NCI-H748 (cell line): ENCODE measurements at regions not wholly inside any gene's neighbourhood (a gene's known extent, or its start where the extent isn't known, plus 50 kb on each side); places are given as distances from the start of the nearest gene placed in this dataset.

Experiments
- DNase-seq: peaks from one replicate; lab custom pipeline; 2025; ENCODE audit not compliant: unreplicated experiment; lab: John Stamatoyannopoulos, UW

DNA sequence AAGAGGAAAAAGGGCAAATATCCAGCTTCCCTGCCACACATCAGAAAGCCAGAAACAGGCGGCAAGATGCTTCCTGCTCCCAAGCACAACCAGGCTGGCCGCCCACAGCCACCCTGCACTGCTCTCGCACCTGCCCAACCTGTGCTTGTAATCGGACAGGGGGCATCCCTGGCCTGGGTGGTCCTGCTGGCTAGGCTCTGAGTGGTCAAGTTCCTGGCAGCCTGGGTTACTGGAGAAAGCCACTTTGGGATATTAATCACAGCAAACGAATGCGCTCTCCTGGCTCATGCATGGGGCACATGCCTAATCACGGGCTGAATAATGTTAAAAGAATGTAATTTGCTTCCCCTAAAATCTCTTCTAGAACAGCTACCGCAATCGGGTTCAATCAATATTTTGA lies 442.4 kb downstream of the MCTP2 start:
- no peak for DNase-seq

DNA sequence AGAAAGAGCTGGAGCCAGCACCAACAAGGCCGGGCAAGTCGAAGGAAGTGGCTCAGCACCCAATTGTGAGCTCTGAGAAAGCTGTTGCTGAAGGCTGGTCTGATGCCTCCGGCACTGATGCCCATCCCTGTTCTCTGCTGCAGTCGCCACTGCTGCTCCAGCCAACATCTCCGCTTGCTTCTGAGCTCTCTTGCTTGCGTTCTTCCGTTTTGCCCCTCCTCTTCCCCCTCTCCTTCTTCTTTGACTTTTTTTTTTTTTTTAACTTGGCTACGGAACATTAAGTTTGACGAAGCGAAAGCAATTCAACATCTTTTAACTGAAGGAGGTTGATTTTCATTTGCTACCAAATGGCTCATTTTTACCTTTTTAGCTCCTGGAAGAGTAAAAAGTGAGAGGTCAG lies 442.9 kb downstream of the MCTP2 start:
- DNase-seq, result no peak

DNA sequence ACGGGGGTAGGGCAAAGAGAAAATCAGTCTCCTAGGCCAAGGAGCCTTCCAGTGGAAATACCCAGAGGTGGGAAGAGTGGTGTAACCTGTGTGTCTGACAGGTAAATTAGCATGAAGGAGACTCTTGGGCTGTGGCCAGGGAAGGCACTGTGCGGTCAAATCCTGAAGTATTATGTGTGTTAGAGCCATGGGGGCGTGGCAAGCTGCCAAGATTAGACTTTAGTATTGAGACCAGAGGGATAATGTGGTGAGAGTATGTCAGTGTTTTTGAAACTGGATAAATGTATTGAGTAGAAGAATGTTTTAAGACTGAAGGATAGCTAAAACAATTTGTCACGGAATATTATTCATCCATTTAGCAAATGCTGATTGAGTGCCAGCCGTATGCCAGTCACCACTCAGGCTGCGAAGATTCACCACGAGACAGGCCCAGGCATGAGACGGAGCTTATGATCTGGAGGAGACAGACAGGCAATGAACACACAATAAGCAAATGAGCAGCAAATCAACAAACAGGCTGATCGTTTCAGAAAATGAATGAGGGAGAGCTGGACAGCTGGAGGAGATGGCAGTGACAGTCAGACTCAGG lies 445.9 kb downstream of the MCTP2 start:
- DNase-seq, result peak; percentile 0

DNA sequence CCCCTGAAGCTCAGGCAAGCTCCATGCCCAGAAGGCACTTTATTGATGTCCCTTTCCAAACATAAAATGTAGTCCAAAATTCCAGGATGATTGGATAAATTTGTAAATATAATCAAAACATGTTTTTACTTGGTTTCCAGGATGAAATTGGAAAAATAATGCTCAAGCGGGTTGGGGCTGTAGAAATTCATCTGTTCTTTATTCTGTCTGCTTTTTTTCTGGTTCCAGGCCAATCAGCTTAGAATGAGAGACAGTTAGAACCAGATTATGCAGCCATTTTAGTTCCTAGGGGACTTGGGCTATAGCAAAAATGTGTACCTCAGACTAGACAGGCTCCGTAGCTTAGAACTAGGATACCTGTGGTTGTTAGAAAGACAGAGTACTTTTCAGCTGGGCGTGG lies 450.8 kb downstream of the MCTP2 start:
- DNase-seq, result no peak

DNA sequence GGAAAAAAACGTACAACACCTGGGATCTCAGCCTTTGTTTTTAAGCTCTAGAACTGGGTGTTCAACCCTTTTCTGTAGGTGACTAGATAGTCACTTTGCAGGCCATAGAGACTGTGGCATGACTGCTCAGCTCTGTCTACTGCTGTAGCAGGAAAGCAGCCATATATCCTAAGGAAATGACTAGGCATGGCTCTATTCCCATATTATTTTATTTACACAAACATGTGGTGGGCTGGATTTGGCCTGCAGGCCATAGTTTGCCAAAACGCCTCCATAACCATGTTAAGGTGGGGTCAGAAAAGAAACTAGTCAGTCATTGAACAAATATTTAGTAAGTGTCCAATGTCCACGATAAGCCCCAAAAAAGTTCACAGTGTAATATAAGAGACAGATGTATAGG lies 452.5 kb downstream of the MCTP2 start:
- DNase-seq, result no peak

DNA sequence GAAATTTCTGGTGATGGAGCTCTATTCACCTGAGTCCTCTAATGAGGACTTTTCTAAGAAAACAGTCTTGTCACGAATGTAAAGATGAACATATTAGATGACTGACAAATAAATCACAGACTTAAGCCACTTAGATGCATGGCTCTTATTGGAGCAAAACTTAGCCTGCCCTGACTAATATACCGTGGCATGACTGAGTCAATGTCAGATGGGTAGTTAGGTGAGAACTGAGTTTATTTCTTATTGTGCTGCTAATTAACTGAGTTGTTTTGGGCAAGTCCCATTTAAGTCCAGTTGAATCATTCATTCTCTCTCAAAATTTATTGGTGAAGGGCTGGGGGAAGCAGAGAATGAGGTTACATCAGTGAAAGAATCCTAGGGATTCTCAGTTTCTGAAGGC lies 459.8 kb downstream of the MCTP2 start:
- no peak for DNase-seq

DNA sequence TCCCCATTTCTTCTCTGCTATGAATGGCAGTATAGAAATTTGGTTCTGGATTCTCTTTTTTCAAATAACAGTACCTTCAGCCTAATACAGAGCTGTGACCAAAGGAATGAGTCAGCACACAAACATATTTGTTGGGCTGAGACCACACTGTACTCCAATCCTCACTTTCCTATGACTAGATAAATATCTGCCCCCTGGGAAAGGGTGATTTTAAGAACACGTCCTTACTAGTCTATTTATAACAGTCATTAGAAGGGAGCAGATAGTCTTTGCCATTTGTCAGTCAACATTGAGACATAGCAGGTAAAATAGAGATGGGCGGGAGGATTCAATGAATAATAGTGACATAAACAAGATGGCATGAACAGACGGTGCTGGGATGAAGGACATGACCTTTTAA lies 461.3 kb downstream of the MCTP2 start:
- no peak for DNase-seq

DNA sequence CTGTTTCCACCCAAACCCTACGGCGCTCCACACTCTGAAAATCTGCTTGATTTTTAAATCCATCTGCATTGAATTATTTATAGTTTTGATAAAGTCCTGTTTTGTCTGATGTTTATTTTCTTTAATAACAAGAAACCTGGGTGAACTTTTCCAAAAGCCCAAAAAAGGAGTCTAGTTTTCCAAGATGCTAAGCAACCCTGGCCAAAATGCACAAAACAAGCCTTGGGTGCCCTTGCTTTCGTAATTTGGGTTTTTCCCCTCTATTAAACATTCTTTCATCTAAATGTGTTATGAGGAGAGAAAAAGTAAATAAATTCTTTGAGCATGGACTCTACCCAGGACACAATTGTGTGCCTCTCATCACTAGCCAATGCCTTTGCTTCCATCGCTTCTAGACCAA lies 468.9 kb downstream of the MCTP2 start:
- no peak for DNase-seq

DNA sequence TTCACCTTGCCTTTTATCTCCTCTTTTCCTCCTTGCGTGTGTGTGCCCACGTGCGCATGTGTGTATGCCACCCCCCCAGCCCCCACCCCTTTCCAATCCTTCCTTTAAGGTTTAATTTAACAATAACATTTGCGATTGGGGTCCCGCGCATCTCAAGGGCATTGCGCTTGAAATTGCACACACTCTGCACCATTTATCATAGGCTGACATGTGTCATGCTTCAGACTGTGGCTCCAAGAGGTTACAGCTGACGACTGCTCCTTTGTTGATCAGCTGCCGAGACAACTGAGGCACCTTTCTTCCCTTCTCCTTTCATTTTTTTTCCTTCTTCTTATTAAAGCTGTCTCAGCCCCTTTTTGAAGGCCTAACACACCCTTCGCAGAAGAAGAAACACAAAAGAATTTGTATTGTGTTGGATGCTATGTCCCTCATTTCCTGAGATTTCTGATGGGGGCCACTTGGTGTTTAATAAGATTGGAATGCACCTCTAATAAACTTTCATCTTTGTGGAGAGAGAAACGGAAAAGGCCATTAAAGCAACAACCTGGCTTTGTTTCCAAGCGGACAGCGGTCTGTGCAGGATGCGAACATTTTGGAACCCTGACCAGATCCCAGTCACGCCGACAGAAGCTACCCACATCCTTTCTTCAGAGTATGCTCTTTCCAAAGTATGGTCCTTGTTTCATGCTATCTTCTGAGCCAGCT lies 470.1 kb downstream of the MCTP2 start:
- DNase-seq, result no peak

DNA sequence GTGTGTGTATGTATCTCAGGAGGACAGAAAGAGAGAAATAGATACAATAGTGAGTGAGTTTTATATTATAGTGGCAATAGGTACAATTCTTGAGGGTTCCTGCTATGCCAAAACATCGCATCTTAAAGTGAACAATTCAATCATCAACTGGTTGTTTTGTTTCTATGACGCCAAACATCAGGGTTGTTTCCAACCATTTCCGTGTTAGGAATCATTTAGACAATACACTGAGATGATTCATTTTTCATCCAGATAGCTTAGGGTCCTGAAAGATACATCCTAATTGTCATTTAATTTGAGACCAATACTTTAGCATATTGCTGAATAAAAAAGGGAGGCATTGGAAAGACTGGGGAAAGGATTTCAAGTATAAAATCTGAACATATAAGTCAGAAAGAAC lies 472.2 kb downstream of the MCTP2 start:
- no peak for DNase-seq

DNA sequence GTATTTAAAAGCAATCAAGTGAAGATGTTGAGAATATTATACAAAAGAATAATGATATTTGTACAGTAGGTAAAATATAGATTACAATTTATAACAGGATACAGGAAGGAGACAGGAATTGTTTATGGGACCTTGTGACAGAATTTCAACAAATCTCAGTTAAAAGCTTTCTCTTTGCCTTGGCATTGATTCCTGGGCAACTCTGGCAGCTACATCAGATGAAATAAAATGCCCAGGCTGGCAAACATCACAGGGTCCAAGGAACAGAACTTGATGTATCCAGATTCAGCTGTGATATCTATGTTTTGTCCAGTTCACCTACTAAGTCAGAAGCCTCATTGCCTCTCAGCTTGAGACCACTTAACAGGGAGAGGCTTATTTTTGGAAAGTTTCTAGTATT lies 473.1 kb downstream of the MCTP2 start:
- DNase-seq, result no peak

DNA sequence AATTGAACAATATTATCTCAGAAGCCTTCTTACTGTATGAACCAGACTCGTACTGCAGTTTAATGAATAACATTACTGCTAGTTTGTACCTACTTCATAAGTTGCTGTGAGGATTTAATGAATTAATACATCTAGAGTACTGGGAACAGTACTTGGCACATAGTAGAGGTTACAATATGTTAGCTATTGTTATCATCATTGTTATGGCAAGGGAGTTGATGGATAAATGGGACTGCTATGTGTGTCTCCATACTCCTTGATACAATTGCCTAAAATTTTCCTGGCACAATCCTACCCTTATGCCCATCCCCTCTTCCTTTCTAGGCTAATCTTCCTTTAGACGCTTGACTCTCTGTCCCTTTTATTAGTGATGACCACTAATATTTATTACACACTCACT lies 473.6 kb downstream of the MCTP2 start:
- no peak for DNase-seq

DNA sequence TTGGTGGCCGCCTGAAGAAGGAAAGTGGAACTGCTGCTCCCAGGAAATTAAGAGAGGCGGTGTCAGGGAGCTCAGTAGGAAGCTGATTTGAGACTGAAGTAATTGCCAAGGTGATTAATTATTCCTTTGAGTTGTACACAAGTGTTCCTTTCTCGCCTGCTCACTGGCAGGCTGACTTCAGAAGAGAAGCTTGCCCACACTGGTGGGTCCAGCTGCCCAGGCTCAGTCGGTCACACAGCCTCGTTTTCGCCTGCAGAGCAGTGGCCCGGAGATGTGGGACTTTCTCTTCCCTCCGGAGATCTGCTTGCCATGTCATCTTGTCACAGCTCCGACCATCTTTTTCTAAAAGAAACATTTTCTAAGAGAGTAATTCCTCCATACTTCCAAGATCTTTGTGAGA lies 478.0 kb downstream of the MCTP2 start:
- no peak for DNase-seq

DNA sequence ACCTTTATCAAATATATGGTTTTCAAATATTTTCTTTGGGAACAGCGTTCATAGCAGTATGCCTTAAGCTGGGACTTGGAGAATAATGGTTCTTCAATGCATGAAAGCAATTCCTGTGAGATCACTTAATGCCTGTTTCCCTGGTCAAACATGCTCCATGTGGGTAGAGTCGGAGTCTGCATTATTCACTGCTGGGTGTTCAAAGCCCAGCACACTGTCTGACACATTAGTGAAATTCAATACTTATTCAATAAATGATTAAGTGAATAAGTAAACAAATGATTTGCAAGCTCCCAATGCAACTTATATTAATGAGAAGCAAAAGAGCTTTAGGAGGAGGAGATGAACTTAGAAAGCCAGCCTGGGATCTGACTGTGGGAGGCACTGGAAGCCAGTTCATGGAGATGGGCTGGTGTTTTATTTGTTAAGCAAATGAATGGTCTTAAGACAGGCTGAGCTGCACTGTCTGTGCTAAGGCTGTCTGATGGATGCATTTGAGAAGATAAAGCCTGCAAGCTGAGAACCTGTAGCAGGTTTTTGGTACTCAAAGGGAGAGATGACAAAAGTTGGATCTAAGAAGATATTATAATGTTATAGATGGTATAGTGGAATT lies 490.8 kb downstream of the MCTP2 start:
- DNase-seq, result peak; percentile 1

DNA sequence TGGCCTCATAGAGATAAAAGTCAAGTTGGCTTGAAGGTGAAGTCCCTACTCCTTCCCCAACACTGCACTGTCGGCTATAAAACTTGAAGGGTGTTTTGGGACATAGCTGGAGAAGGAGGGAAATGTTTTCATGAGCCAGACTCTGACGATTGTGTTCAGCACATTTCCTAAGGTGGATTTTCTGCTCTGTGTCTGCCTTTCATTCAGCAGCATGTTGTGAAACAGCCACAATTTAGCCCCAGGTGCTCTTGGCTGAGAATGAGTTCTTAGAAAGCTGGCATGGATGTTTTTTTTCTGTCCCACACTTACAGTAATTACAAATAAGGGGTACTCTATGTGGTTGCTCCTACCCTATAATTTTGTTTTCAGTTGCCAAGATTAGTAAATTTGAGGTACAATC lies 492.4 kb downstream of the MCTP2 start:
- DNase-seq, result no peak

DNA sequence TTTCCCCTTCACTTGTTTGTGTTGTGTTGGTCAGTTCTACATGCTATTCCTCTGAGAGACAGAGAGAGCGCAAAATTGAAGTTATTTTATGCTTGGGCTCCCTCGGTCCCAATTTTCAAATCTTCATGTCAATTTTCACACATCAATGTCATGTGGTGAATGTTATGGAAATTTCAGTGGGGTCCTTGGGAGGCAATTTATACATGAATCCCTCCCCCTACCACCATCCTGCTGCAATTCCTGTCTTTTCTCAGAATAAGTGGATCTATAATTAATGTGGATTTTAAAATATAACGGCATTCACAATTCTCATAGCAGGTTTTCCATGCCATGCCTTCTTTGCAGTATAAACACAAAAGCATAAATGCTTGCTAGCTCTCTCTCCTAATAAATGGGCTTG lies 499.9 kb downstream of the MCTP2 start:
- no peak for DNase-seq

DNA sequence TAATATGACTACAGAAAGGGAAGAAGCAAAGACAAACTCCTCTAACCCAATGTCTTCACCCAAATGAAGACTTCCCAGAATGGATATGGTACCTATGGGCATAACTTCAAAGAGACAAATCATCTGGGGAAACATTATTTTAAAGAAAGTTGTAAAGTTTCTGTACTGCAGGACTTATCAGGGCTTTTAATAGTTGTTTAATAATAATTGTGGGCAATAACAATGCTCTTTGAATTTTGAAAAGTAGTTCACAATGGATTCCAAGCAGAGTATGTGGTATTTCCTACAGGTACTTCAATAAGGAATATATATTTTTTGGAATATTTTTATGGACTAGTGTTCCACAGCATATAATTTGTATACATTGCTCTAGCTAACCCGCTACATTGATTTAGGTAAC lies 503.1 kb downstream of the MCTP2 start:
- DNase-seq, result no peak

DNA sequence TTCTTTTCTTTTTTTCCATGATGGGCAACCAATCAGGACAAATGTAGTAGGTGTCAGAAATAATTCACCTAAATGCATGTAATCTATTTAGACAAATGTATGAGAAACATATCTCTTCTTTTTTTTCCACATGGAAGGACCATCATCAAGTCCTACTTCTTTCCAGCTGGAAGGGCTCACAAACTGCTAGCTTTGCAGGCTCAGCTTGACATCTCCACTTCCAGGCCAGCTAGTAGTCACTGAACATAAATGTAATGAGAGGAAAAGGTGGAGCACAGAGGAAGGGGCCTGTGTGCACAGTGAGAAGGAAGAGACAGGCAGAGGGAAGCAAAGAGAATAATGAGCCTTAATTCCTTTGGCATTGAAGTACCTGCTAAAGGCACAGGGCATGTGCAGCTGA lies 504.9 kb downstream of the MCTP2 start:
- DNase-seq, result no peak

DNA sequence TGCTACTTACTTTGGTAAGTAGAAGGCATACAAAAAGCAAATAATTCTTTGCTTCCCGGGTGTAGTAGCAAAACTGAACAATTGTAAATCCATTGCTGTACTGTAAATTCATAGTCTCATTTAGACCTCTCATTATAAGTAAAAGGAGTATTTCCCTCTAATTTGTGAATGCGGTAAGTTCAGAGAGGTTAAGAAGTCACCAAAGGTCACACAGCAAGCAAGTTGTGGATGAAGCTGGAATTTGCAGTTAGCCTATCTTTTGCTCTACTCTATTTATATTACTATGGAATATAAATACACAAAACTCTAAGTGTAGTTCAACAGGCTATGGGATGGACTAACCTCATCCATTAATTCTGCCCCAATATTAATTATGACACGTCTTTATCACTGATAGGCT lies 508.3 kb downstream of the MCTP2 start:
- DNase-seq, result no peak

DNA sequence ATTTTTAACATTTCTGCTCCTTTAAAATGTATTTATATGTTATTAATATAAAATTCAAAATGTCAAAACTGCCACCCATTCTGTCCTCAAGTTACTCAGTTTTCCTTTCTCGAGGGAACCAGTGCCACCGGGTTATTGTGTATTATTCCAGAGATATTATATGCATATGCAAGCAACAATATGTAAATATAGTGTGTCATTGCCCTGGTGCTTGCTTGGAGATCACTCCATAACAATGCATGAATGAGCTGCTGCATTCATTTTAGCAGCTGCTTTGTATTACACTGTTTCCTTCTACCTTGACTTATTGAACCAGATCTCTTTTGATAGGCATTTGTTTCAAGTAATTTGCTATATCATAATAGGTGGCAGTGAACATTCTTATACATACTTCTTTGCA lies 509.1 kb downstream of the MCTP2 start:
- no peak for DNase-seq

DNA sequence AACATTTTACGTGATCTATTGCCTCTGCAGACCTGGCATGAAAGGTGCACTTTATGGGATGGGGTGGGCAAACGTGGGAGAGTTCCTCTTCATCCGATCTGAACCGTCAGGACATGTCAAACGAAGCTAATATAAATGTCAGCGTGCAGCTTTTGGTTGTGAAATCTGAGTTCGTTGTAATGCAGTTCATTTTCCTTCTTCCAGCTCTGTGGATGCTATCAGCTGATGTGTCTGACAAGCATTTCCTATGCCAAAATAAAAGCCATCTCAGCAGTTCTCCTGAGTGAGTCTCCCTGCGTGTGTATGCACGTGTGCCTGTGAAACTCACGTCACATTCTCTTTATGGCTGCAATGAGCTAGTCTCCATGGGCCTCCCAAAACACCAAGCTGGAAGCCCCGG lies 512.3 kb downstream of the MCTP2 start:
- DNase-seq, result no peak

DNA sequence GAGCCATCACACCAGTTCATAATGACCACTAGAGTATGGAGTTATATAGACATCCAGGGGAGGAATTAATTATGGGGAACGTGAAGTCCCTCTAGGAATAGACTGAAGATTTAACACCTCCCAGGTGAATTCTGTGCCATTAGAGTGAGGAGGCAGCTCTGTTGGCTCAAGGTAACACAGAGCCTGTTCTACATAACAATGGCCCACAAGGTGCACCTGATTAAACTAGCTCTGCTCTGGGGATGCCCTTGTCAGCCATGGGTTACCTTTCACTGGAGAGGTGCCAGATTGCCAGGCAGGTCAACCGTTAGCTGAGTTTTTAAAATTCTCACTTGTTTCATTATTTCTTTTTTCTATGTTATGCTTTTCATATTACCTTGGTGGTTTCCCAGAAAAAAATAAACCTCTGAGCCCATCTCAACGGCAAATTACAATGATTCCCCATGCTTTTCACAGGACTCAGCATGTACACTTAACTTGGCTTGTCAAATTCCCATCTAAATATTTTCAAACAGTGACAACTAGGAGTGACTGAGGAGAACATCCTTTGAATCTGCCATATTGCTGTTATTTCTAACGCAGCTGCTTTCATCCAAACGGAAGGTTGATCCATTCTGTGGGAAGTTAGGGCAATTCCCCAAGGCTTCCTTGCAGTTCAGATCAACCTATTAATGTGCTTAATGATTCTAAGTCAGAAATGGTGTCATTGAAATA lies 512.9 kb downstream of the MCTP2 start:
- no peak for DNase-seq
